ENCODE measurements at regions not wholly inside any gene's neighbourhood (a gene's known extent, or its start where the extent isn't known, plus 50 kb on each side); places are given as distances from the start of the nearest gene placed in this dataset.
"Not testable (repeated sequence)": the region's sequence is repeated elsewhere in the genome, so short reads cannot be mapped to it uniquely, and the experiment has no call there.

DNA sequence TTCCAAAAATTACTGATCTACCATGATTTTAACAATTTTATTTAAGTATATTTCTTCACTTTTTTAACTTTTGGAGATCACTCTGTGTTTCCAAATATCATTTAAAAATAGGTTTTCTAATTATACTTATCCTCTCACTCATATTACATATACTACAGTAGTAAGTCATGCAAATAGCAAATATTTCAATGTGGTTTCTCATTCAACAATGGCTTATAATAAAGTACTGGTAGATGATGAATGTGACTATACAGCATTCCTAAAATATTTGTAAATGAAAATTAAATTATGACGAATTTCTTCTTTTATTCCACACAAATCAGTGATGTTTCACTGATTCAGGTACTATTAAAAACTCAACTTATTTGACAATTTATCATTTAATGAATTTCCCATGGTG is 176.3 kb upstream of the MEF2C start:
- Histone ChIP-seq H3K27ac (no peak overlapping the region), H3K4me3 (no peak overlapping the region)
- TF ChIP-seq, protein P1, sequence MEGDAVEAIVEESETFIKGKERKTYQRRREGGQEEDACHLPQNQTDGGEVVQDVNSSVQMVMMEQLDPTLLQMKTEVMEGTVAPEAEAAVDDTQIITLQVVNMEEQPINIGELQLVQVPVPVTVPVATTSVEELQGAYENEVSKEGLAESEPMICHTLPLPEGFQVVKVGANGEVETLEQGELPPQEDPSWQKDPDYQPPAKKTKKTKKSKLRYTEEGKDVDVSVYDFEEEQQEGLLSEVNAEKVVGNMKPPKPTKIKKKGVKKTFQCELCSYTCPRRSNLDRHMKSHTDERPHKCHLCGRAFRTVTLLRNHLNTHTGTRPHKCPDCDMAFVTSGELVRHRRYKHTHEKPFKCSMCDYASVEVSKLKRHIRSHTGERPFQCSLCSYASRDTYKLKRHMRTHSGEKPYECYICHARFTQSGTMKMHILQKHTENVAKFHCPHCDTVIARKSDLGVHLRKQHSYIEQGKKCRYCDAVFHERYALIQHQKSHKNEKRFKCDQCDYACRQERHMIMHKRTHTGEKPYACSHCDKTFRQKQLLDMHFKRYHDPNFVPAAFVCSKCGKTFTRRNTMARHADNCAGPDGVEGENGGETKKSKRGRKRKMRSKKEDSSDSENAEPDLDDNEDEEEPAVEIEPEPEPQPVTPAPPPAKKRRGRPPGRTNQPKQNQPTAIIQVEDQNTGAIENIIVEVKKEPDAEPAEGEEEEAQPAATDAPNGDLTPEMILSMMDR (IDR thresholded peaks at IDR 0.05) = no peak
- no peak for DNase-seq (ENCODE audit: low spot score)

DNA sequence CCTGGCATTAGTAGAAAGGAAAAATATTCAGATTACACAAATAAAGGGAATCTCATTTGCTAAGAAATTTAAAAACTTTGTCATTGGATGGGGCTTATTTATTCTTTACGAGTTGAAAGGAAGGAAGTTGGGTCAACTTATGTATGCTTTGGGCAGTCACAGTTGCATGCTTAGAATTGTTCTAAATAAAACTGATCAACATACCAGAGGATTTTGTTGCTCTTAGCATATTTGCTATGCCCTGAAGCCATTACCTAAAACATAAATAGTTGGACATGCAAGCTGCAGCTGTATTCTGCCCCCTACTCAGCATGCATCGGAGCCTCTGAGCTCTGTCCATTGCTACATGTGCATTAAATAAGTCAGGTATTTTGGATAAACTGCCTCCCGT is 172.7 kb upstream of the MEF2C start:
- Histone ChIP-seq H3K27ac (no peak overlapping the region), H3K4me3 (no peak overlapping the region)
- TF ChIP-seq, protein P1 (IDR thresholded peaks at IDR 0.05) = no peak
- no peak for DNase-seq (ENCODE audit: low spot score)

DNA sequence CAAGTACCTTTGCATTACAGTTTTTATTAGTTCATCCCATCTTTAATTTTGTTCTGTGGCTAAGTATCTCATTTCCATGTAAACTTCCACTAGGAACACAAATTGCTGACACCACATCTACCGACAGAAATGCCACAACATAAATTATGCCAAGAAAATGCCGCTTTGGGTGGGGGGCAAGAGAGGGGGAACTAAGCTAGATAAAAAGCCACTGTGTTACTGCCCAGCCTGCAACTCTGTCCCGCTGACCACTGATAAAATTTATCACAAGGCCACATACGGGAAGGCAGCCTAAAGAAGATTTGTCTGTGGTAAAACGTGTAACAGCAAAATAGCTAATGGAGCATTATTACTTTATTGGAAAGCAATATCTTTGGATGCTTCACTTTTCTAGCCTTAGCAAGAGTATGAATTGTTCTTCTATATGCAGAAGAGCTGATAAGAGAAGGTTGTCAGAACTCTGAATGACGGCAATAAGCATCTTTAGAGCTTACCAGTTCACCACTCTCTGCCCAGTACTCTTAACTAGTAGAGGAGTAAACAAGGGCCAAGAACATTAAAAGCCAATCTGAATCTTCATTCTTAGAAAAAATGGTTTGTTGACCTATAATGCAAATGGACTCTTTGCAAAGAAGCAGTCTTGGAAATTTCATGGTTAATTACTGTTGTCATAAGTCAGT is 172.2 kb upstream of the MEF2C start:
- TF ChIP-seq, protein P1 (IDR thresholded peaks at IDR 0.05) = no peak
- Histone ChIP-seq H3K4me3 (no peak overlapping the region), H3K27ac (no peak overlapping the region)
- no peak for DNase-seq (ENCODE audit: low spot score)

DNA sequence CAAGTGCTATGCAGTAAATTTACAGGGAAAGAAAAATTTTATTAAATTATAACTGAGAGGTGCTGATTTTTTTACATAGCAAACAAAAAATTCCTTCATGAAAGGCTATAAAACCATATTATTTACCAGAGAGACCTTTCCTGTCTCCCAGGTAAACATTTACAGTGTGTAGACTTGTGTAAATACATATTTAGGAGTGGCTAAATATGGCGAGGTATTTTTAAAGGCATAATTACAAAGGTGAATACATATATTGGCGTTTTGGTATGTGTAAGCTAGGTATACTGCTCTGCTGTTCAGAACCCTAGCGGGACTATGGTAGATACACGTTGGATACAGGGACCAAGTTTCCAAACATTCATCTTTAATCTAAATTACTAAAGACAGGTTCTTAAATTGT is 170.6 kb upstream of the MEF2C start:
- Histone ChIP-seq H3K4me3 (no peak overlapping the region), H3K27ac (no peak overlapping the region)
- no peak for DNase-seq (ENCODE audit: low spot score)
- TF ChIP-seq, protein P1 (IDR thresholded peaks at IDR 0.05) = no peak

DNA sequence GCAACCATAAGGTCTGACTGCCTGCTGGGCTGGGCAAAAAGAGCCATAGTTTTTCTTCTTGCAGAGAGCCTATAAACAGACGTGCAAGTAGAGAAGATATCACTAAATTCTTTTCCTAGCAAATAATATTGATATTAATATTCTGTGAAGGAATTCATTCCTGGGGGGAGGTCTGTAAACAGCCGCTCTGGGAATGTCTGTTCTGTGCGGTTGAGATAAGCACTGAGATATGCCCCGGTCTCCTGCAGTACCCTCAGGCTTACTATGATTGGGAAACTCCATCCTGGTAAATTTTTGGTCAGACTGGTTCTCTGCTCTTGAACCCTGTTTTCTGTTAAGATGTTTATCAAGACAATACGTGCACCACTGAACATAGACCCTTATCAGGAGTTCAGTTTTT is 167.1 kb upstream of the MEF2C start:
- H3K4me3 ChIP-seq; DNase-seq (ENCODE audit: low spot score); H3K27ac ChIP-seq: not testable (repeated sequence)

DNA sequence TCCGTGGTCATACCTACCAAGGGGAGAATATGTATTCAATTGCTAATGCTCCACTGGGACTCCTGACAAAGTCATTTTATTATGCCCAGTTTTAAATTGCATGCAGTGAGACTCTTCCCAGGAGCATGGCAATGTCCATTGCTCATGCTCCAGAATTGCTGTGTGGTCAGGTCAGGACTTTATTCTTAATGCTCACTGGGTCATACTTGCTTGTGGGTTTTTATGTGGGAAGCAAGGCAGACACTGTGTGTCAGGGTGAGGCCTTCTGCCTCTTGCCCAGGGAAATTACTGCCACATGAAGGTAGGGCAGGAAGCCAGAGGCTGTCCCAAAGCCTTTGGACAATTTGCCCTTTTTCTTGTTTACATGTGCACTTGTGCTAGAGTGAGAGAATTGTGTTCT is 164.6 kb upstream of the MEF2C start:
- TF ChIP-seq, protein P1 (IDR thresholded peaks at IDR 0.05) = no peak
- DNase-seq (ENCODE audit: low spot score) = no peak
- no peak overlapping the region for H3K4me3 ChIP-seq
- no peak overlapping the region for H3K27ac ChIP-seq

DNA sequence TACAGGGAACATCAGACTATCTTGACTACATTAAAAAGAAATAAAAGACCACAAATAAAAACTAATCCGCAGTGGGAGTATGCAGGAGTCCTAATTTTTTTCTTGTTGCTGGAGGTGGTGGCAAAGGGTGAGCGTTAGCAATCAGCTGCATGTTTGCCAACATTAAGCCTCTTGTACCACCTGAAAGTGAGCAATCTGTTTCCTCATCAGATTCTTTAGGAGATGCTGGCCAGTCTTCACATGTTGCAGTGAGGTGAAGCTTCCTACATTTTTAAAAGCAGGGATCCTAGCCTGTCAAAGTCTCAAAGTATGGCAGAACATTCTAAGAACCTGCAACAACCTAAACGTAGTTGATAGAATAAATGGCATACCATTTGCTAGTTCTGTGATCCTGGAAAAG is 162.2 kb upstream of the MEF2C start:
- TF ChIP-seq, protein P1 (IDR thresholded peaks at IDR 0.05) = no peak
- DNase-seq (ENCODE audit: low spot score) = no peak
- no peak overlapping the region for H3K4me3 ChIP-seq
- H3K27ac ChIP-seq = no peak overlapping the region
